RWPE2 (cell line): ENCODE measurements at regions not wholly inside any gene's neighbourhood (a gene's known extent, or its start where the extent isn't known, plus 50 kb on each side); places are given as distances from the start of the nearest gene placed in this dataset.

ENCODE experiments used
- ATAC-seq: fragments of 200-7000 bp; cut with Tn5 transposase; 3 replicates; pipeline ENCODE4 v1.9.1; 2021; ENCODE audit warnings: low read depth
- DNase-seq: peaks from one replicate; pipeline ENCODE4 v3.0.0-alpha.2; 2020; ENCODE audit warnings: low spot score
- H3K27ac ChIP-seq: fragments of 450-650 bp; 2 replicates; pipeline ENCODE4 v1.5.1; 2017; ENCODE audit warnings: mild to moderate bottlenecking; ENCODE audit not compliant: poor library complexity, severe bottlenecking
- H3K27me3 ChIP-seq: fragments of 250-450 bp; sonication (Bioruptor Pico); 2 replicates; pipeline ENCODE4 v1.5.1; 2021; ENCODE audit warnings: mild to moderate bottlenecking, moderate library complexity; ENCODE audit not compliant: insufficient read depth, poor library complexity, severe bottlenecking
- H3K36me3 ChIP-seq: fragments of 250-450 bp; sonication (Bioruptor Pico); 2 replicates; pipeline ENCODE4 v1.5.1; 2020; ENCODE audit warnings: low read depth, mild to moderate bottlenecking, moderate library complexity
- H3K4me1 ChIP-seq: fragments of 250-450 bp; sonication (Bioruptor Pico); 2 replicates; pipeline ENCODE4 v1.5.1; 2021; ENCODE audit warnings: mild to moderate bottlenecking, moderate library complexity; ENCODE audit not compliant: insufficient read depth, poor library complexity, severe bottlenecking
- H3K4me3 ChIP-seq: fragments of 250-450 bp; sonication (Bioruptor Pico); 2 replicates; pipeline ENCODE4 v1.5.1; 2021; ENCODE audit warnings: mild to moderate bottlenecking, moderate library complexity; ENCODE audit not compliant: severe bottlenecking
- H3K9me3 ChIP-seq: fragments of 250-450 bp; sonication (Bioruptor Pico); 2 replicates; pipeline ENCODE4 v1.5.1; 2021; ENCODE audit warnings: mild to moderate bottlenecking, moderate library complexity; ENCODE audit not compliant: severe bottlenecking
- CTCF ChIP-seq: fragments of 450-650 bp; IDR thresholded peaks from one replicate; pipeline ENCODE4 v1.5.1; 2017; ENCODE audit warnings: mild to moderate bottlenecking, moderate library complexity; ENCODE audit not compliant: poor library complexity, severe bottlenecking

GRCh38 chr1:181918880-181919525, 142.5 kb downstream of the ZNF648 start:
- Histone ChIP-seq H3K4me1 (no peaks in the 10 kb centered on the region), H3K27me3 (no peaks in the 10 kb centered on the region), H3K27ac (no peak overlapping the region), H3K36me3 (no peaks in the 10 kb centered on the region), H3K4me3 (no peak overlapping the region), H3K9me3 (no peaks in the 10 kb centered on the region)
- DNase-seq (no peak), ATAC-seq (no peak)
- no peak for TF ChIP-seq CTCF

- Histone ChIP-seq H3K9me3 (no peaks in the 10 kb centered on the region), H3K4me3 (no peak overlapping the region), H3K4me1 (no peaks in the 10 kb centered on the region), H3K27ac (no peak overlapping the region), H3K36me3 (no peaks in the 10 kb centered on the region), H3K27me3 (peaks cover 2% of the 10 kb centered on the region)
- no peak for ATAC-seq
- no peak for DNase-seq
- no peak for TF ChIP-seq CTCF
These were observed 149.8 kb downstream of the ZNF648 start for GRCh38 chr1:181911715-181912114.

- peak; percentile 7 for TF ChIP-seq CTCF
- no peak for DNase-seq
These were observed 150.6 kb downstream of the ZNF648 start for GRCh38 chr1:181910905-181911304.

GRCh38 chr1:181909010-181909409, 152.5 kb downstream of the ZNF648 start:
- Histone ChIP-seq H3K27ac (no peak overlapping the region), H3K9me3 (no peaks in the 10 kb centered on the region), H3K4me3 (no peak overlapping the region), H3K4me1 (no peaks in the 10 kb centered on the region), H3K27me3 (peaks cover 2% of the 10 kb centered on the region), H3K36me3 (no peaks in the 10 kb centered on the region)
- TF ChIP-seq CTCF: no peak
- no peak for ATAC-seq
- no peak for DNase-seq

More at GRCh38 chr1:181910905-181911304, 150.6 kb downstream of the ZNF648 start:
- Histone ChIP-seq H3K4me1 (no peaks in the 10 kb centered on the region), H3K9me3 (no peaks in the 10 kb centered on the region), H3K36me3 (no peaks in the 10 kb centered on the region), H3K27me3 (peaks cover 2% of the 10 kb centered on the region), H3K27ac (no peak overlapping the region), H3K4me3 (no peak overlapping the region)
- no peak for ATAC-seq

GRCh38 chr1:181906631-181907030, 154.9 kb downstream of the ZNF648 start:
- Histone ChIP-seq H3K27me3 (peaks cover 2% of the 10 kb centered on the region), H3K4me1 (no peaks in the 10 kb centered on the region), H3K36me3 (no peaks in the 10 kb centered on the region), H3K27ac (no peak overlapping the region), H3K9me3 (no peaks in the 10 kb centered on the region), H3K4me3 (no peak overlapping the region)
- no peak for TF ChIP-seq CTCF
- no peak for DNase-seq
- no peak for ATAC-seq
